K562 (cell line): ENCODE measurements at regions not wholly inside any gene's neighbourhood (a gene's known extent, or its start where the extent isn't known, plus 50 kb on each side); places are given as distances from the start of the nearest gene placed in this dataset.

Experiments used
- CAMTA2 ChIP-seq: fragments of 250-450 bp; sonication (Bioruptor Pico); conservative IDR thresholded peaks from 2 replicates; pipeline ENCODE4 v1.5.1; 2022
- JUND ChIP-seq, 2 experiments: IDR thresholded peaks; 2 replicates in 1 of 2; 3 replicates in 1 of 2; pipeline ENCODE4 v1.6.1; 2011; ENCODE audit warnings: borderline replicate concordance in 2 of 2, low read depth in 2 of 2, low read length in 2 of 2, improper control_type of control experiment in 1 of 2, missing biosample characterization in 1 of 2, missing genetic modification characterization in 1 of 2, missing genetic modification reagents in 1 of 2
- SRF ChIP-seq, 2 experiments: fragments of 250-450, 450-650 bp in 1 of 2; sonication (Bioruptor Pico) in 1 of 2; sonication (generic) in 1 of 2; formaldehyde crosslinking; IDR thresholded peaks; 2 replicates each; pipeline versions ENCODE4 v1.5.0 to v1.5.1; 2020 to 2022; ENCODE audit warnings: mild to moderate bottlenecking in 1 of 2, missing genetic modification reagents in 1 of 2
- ZBTB40 ChIP-seq, 2 experiments: fragments of 450-650 bp in 1 of 2; sonication (generic) in 1 of 2; formaldehyde crosslinking in 1 of 2; IDR thresholded peaks; 2 replicates each; pipeline versions ENCODE4 v1.7.1 to v1.9.0; 2016 to 2022; ENCODE audit warnings: inconsistent platforms in 1 of 2, mild to moderate bottlenecking in 1 of 2, missing genetic modification reagents in 1 of 2
- ZNF431 ChIP-seq: sonication (generic); formaldehyde crosslinking; IDR thresholded peaks from 2 replicates; pipeline ENCODE4 v1.8.0; 2022; ENCODE audit warnings: mild to moderate bottlenecking, missing genetic modification reagents
- TF ChIP-seq, protein P1 (sequence below), 3 experiments: IDR thresholded peaks in 2 of 3; conservative IDR thresholded peaks in 1 of 3; 2 replicates each; pipeline ENCODE4 v1.5.1; 2011 to 2012; ENCODE audit warnings: low read length in 3 of 3, mild to moderate bottlenecking in 3 of 3, control low read depth in 2 of 3, improper control_type of control experiment in 1 of 3, inconsistent platforms in 1 of 3, low read depth in 1 of 3, mixed read lengths in 1 of 3, moderate library complexity in 1 of 3; ENCODE audit not compliant: insufficient read depth in 2 of 3

GRCh38 chr3:195001961-195002861, 268.7 kb downstream of the XXYLT1 start:
- TF ChIP-seq ZBTB40 (IDR thresholded peaks at IDR 0.05) = no peak
- no peak for TF ChIP-seq ZBTB40 (CRISPR knock-in tag; IDR thresholded peaks at IDR 0.05)
- no peak for TF ChIP-seq ZNF431 (CRISPR knock-in tag)
- no peak for TF ChIP-seq CAMTA2 (CRISPR knock-in tag)
- TF ChIP-seq JUND (IDR thresholded peaks at IDR 0.05; ENCODE audit: borderline replicate concordance, low read depth, low read length) = peak; percentile 55; the same call in 1 of the 2 replicates
- TF ChIP-seq JUND (tag; IDR thresholded peaks at IDR 0.05; ENCODE audit: borderline replicate concordance, low read depth, low read length) = no peak; the same call in 2 of the 3 replicates
- TF ChIP-seq, protein P1, sequence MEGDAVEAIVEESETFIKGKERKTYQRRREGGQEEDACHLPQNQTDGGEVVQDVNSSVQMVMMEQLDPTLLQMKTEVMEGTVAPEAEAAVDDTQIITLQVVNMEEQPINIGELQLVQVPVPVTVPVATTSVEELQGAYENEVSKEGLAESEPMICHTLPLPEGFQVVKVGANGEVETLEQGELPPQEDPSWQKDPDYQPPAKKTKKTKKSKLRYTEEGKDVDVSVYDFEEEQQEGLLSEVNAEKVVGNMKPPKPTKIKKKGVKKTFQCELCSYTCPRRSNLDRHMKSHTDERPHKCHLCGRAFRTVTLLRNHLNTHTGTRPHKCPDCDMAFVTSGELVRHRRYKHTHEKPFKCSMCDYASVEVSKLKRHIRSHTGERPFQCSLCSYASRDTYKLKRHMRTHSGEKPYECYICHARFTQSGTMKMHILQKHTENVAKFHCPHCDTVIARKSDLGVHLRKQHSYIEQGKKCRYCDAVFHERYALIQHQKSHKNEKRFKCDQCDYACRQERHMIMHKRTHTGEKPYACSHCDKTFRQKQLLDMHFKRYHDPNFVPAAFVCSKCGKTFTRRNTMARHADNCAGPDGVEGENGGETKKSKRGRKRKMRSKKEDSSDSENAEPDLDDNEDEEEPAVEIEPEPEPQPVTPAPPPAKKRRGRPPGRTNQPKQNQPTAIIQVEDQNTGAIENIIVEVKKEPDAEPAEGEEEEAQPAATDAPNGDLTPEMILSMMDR (IDR thresholded peaks at IDR 0.05 in 2 of 3, conservative IDR thresholded peaks at IDR 0.05 in 1 of 3; ENCODE audit: insufficient read depth in 2 of 3, low read depth in 1 of 3, low read length in 3 of 3) = peak; percentile 76 to 81 (median 80)
- no peak for TF ChIP-seq SRF (CRISPR knock-in tag; IDR thresholded peaks at IDR 0.05)
